Loucy (cell line): ENCODE measurements at regions not wholly inside any gene's neighbourhood (a gene's known extent, or its start where the extent isn't known, plus 50 kb on each side); places are given as distances from the start of the nearest gene placed in this dataset.

Source experiments
- H2AFZ ChIP-seq: fragments of 200-600 bp; sonication (generic); 2 replicates; pipeline ENCODE4 v1.6.0; 2016; ENCODE audit warnings: antibody characterized with exemption, mild to moderate bottlenecking, low read length, moderate library complexity
- H3F3A ChIP-seq: fragments of 200-600 bp; 2 replicates; pipeline ENCODE4 v1.6.0; 2016; ENCODE audit warnings: antibody characterized with exemption, low read depth, mild to moderate bottlenecking
- H3K27me3 ChIP-seq: fragments of 200-600 bp; sonication (generic); 2 replicates; pipeline ENCODE4 v1.6.1; 2014; ENCODE audit warnings: low read length, mild to moderate bottlenecking; ENCODE audit not compliant: insufficient read depth, poor library complexity, severe bottlenecking
- H3K36me3 ChIP-seq: fragments of 200-600 bp; sonication (generic); 2 replicates; pipeline ENCODE4 v1.6.1; 2016; ENCODE audit warnings: low read length; ENCODE audit not compliant: insufficient read depth
- H3K4me1 ChIP-seq: fragments of 200-600 bp; sonication (generic); 2 replicates; pipeline ENCODE4 v1.5.1; 2014; ENCODE audit warnings: low read length, mild to moderate bottlenecking; ENCODE audit not compliant: insufficient read depth, poor library complexity, severe bottlenecking
- H3K4me2 ChIP-seq: fragments of 200-600 bp; sonication (generic); 2 replicates; pipeline ENCODE4 v1.6.0; 2014; ENCODE audit warnings: antibody characterized with exemption, low read length, low read depth, mild to moderate bottlenecking; ENCODE audit not compliant: poor library complexity, severe bottlenecking
- H3K4me3 ChIP-seq: fragments of 200-600 bp; sonication (generic); 2 replicates; pipeline ENCODE4 v1.5.1; 2014; ENCODE audit warnings: low read length, mild to moderate bottlenecking, mixed read lengths; ENCODE audit not compliant: poor library complexity, severe bottlenecking
- H3K79me2 ChIP-seq: fragments of 200-600 bp; sonication (generic); 2 replicates; pipeline ENCODE4 v1.6.1; 2014; ENCODE audit warnings: low read length; ENCODE audit not compliant: insufficient read depth
- H3K9ac ChIP-seq: fragments of 200-600 bp; sonication (generic); 2 replicates; pipeline ENCODE4 v1.6.0; 2014; ENCODE audit warnings: mild to moderate bottlenecking, low read depth, low read length, moderate library complexity; ENCODE audit not compliant: poor library complexity, severe bottlenecking
- H3K9me2 ChIP-seq: fragments of 200-600 bp; sonication (generic); replicated peaks from 2 replicates; pipeline ENCODE4 v1.6.1; 2016; ENCODE audit warnings: low read depth, low read length, mixed read lengths
- H3K9me3 ChIP-seq: fragments of 200-600 bp; sonication (generic); 2 replicates; pipeline ENCODE4 v1.6.1; 2014; ENCODE audit warnings: mild to moderate bottlenecking, antibody characterized with exemption, low read length, low read depth; ENCODE audit not compliant: insufficient read depth
- H4K20me1 ChIP-seq: fragments of 200-600 bp; sonication (generic); 2 replicates; pipeline ENCODE4 v1.6.0; 2014; ENCODE audit warnings: antibody characterized with exemption, low read length, mild to moderate bottlenecking; ENCODE audit not compliant: insufficient read depth, poor library complexity, severe bottlenecking
- EZH2phosphoT487 ChIP-seq: fragments of 200-600 bp; IDR thresholded peaks from 2 replicates; pipeline ENCODE4 v1.6.1; 2018; ENCODE audit warnings: antibody characterized with exemption, mild to moderate bottlenecking, moderate library complexity, borderline replicate concordance
- TF ChIP-seq, protein P1 (sequence below): fragments of 200-600 bp; sonication (generic); conservative IDR thresholded peaks from 2 replicates; pipeline ENCODE4 v1.5.1; 2014; ENCODE audit warnings: mild to moderate bottlenecking, antibody characterized with exemption, low read length

DNA sequence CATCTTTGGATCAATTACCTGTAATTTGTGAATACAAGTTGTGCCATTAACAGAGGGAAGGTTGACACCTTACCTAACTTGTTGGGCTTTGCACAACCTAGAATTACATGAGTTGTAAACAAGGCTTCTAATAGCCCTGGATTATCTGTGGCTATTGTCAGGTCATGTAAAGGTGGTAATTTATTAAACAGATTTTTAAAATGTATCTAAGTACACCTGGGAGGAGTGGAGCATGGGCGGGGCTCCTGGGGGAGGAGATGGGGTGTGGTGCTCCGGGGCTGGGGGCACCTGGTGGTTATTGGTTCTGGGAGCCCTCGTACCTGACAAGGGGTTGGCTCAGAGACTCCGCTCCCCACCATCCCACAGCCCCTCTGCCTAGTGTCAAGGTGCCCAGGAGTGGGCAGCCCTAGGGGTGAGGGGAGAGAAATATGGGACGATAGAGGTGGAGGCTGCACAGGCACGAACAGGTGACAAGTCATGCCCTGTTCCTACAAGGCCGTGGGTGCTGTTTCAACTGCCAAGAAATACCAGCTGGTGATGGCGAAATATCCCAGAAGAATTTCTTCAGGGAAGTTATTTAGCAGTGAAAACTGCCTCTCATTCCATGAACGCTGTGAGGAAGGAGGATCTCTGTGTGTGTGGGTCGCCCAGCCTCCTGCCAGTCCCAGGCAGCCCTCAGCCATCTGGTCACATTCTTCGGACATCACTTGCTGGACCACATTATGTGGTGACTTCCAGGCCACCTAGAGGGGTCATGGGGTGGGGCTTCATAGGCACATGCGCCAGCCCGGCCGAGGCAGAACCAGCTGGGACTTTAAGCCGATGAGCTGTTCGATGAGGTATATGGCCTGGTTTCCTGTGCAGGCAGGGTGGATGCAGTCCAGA is 55.5 kb upstream of the IRX3 start:
- Histone ChIP-seq H3K9me2 (no peaks in the 10 kb centered on the region), H4K20me1 (no peaks in the 10 kb centered on the region), H3K4me1 (no peaks in the 10 kb centered on the region), H3K4me3 (no peak overlapping the region), H3K27me3 (no peaks in the 10 kb centered on the region), H2AFZ (no peak overlapping the region), H3F3A (no peaks in the 10 kb centered on the region), H3K9ac (no peak overlapping the region), H3K79me2 (no peaks in the 10 kb centered on the region), H3K36me3 (no peaks in the 10 kb centered on the region), H3K4me2 (no peak overlapping the region), H3K9me3 (no peaks in the 10 kb centered on the region)
- TF ChIP-seq, protein P1, sequence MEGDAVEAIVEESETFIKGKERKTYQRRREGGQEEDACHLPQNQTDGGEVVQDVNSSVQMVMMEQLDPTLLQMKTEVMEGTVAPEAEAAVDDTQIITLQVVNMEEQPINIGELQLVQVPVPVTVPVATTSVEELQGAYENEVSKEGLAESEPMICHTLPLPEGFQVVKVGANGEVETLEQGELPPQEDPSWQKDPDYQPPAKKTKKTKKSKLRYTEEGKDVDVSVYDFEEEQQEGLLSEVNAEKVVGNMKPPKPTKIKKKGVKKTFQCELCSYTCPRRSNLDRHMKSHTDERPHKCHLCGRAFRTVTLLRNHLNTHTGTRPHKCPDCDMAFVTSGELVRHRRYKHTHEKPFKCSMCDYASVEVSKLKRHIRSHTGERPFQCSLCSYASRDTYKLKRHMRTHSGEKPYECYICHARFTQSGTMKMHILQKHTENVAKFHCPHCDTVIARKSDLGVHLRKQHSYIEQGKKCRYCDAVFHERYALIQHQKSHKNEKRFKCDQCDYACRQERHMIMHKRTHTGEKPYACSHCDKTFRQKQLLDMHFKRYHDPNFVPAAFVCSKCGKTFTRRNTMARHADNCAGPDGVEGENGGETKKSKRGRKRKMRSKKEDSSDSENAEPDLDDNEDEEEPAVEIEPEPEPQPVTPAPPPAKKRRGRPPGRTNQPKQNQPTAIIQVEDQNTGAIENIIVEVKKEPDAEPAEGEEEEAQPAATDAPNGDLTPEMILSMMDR = no peak
- no peak for TF ChIP-seq EZH2phosphoT487

DNA sequence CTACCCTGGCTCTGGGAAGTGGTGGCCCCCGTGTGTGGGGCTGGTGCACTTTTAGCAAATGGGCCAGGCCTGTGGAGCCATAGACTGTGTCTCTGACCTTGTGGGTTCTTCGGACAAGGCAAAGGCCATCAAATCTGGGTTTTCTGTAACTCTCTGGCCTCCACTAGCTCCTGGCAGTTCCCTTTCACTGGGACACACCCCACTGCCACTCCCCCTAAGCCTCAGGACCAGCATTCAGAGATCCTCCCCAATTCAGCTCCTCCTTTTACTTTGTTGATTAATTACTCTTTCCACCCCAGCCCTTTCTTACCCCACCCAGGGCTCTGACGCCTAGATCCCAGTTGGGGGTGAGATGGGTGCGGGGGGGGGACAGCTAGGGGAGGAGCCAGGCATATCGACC is 53.9 kb upstream of the IRX3 start:
- H4K20me1 ChIP-seq = no peaks in the 10 kb centered on the region
- H3K9me2 ChIP-seq = no peaks in the 10 kb centered on the region
- H3K4me1 ChIP-seq = peaks cover 3% of the 10 kb centered on the region
- no peaks in the 10 kb centered on the region for H3K36me3 ChIP-seq
- H3F3A ChIP-seq = no peaks in the 10 kb centered on the region
- H3K9me3 ChIP-seq = no peaks in the 10 kb centered on the region
- H3K4me2 ChIP-seq = no peak overlapping the region
- no peaks in the 10 kb centered on the region for H3K27me3 ChIP-seq
- H3K4me3 ChIP-seq = no peak overlapping the region
- no peak overlapping the region for H2AFZ ChIP-seq
- no peak for TF ChIP-seq EZH2phosphoT487
- TF ChIP-seq, protein P1 = no peak
- no peak overlapping the region for H3K9ac ChIP-seq
- no peaks in the 10 kb centered on the region for H3K79me2 ChIP-seq

DNA sequence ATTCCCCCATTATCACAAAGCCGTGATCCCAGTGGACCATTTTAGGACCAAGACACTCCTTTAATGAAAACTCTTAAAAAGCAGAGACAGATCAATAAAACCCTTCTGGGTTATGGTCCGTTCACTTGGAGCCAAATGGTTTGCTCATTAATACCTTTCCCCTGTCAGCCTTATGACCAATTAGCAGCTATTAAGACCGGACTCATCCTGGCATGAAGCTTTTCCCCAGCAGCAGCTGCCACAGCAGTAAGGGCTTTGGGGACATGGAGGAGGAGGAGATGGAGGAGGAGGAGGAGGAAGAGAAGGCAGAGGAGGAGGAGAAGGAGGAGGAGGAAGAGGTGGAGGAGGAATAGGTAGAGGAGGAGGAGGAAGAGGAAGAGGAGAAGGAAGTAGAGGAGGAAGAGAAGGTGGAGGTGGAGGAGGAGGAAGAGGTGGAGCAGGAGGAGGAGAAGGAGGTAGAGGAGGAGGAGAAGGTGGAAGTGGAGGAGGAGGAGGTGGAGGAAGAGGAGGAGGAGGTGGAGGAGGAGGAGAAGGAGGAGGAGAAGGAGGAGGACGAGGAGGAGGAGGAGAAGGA is 50.1 kb upstream of the IRX3 start:
- TF ChIP-seq EZH2phosphoT487 = no peak
- TF ChIP-seq, protein P1 = no peak
- peak overlapping the region; percentile 49; the same call in 1 of the 2 replicates for H2AFZ ChIP-seq
- H3K9me2 ChIP-seq = no peaks in the 10 kb centered on the region
- H3K9ac ChIP-seq = no peak overlapping the region
- no peaks in the 10 kb centered on the region for H3K27me3 ChIP-seq
- no peaks in the 10 kb centered on the region for H3F3A ChIP-seq
- H3K4me1 ChIP-seq = peaks cover 3% of the 10 kb centered on the region
- no peaks in the 10 kb centered on the region for H3K79me2 ChIP-seq
- no peaks in the 10 kb centered on the region for H4K20me1 ChIP-seq
- no peak overlapping the region for H3K4me2 ChIP-seq
- H3K36me3 ChIP-seq = no peaks in the 10 kb centered on the region
- H3K4me3 ChIP-seq = no peak overlapping the region
- H3K9me3 ChIP-seq = no peaks in the 10 kb centered on the region
